ENCODE measurements at regions not wholly inside any gene's neighbourhood (a gene's known extent, or its start where the extent isn't known, plus 50 kb on each side); places are given as distances from the start of the nearest gene placed in this dataset.
A peak's percentile ranks its signal among the peaks of the same experiment; 100 is the strongest.

DNA sequence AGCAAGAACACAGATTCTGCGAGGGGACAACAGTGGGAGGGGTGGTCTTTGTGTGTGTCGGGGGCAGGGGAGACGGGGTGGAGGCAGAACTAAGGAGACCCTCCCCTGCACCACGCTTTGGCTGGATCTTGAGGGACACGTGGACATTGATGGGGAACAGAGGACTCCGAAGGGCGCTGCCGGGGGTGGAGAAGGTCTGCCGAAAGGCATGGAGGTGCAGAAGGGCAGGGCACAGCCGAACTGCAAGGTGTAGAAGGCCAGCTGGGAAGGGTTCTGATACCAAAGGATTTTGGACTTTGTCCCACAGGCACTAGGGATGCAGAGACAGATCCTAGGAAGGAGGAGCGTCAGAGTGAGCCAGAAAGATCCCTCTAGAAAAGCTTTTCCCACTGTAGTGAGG lies 107.7 kb upstream of the SYT13 start:
- no peak for TF ChIP-seq CTCF (conservative IDR thresholded peaks at IDR 0.05; ENCODE audit: low read depth, low read length)
- no peak overlapping the region for H3K4me3 ChIP-seq (ENCODE audit: low read depth, low read length)
- DNase-seq (ENCODE audit: low read depth) = no peak

DNA sequence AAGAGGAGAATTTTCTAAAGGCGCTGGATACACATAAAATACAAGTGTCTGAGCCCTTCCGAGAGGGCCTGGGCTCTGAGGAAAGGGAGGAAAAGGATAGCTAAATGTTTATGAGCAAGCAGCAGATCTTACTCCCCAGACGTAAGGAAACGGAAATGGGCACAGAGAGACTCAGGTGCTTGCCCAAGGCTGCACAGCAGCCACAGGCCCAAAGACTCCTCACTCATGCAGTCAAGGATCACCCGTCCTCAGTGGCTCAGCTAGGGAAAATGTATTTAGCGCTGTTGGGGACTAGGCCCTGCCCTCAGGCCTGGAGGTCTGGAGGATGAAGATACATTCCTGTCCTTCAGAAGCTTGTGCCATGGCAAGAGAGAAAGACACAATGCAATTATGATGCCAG lies 107.2 kb upstream of the SYT13 start:
- no peak for DNase-seq (ENCODE audit: low read depth)
- TF ChIP-seq CTCF (conservative IDR thresholded peaks at IDR 0.05; ENCODE audit: low read depth, low read length) = no peak
- H3K4me3 ChIP-seq (ENCODE audit: low read depth, low read length) = no peak overlapping the region

DNA sequence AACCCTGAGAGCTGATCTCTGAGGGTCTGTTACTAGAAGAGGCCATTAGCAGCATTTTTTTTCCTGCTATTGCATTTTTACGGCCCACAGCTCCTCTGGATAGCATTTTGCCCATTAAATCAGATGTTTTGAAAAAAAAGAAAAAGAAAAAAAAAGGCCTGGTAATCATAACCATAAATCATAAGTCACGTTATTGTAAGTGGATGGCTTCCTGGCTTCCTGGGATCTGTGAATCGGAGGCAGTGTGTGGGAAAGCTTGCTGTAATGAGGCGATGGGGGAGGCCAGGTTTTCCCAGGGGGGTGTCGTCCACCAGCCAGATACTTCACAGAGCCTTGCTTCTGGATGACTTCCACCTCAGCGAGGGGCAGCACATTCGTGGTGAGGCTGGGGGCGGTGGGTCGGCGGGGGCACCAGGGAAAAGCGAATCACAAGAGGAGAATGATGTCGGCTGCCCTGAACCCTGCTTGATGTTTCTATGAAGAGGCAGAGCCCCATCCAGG lies 106.5 kb upstream of the SYT13 start:
- DNase-seq (ENCODE audit: low read depth) = no peak
- TF ChIP-seq CTCF (conservative IDR thresholded peaks at IDR 0.05; ENCODE audit: low read depth, low read length) = no peak
- H3K4me3 ChIP-seq (ENCODE audit: low read depth, low read length) = no peak overlapping the region

DNA sequence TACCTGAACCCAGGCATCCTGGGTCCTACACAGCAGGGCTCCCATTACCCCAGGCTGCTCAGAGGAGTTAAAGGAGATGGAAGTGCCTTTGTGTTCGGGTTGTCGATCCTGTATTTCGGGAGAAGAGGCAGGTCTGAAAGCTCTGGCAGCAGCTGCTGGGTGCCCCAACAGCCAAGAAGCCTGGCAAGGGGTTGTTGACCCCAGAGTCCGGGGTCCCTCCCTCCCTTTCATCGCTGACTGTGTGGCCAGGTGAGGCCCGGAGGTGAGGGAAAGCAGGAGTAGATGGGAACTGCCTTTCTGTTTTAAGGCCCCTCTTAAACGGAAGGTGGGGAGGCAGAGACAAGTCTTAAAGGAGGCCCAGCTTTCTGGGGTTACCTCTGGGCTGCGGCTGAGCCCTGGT lies 106.0 kb upstream of the SYT13 start:
- no peak for DNase-seq (ENCODE audit: low read depth)
- no peak for TF ChIP-seq CTCF (conservative IDR thresholded peaks at IDR 0.05; ENCODE audit: low read depth, low read length)

GRCh38 chr11:45391168-45391850 lies 105.2 kb upstream of the SYT13 start:
- no peak for DNase-seq (ENCODE audit: low read depth)
- H3K4me3 ChIP-seq (ENCODE audit: low read depth, low read length) = no peak overlapping the region
- no peak for TF ChIP-seq CTCF (conservative IDR thresholded peaks at IDR 0.05; ENCODE audit: low read depth, low read length)

More for the DNA sequence above, 106.0 kb upstream of the SYT13 start:
- no peak overlapping the region for H3K4me3 ChIP-seq (ENCODE audit: low read depth, low read length)

GRCh38 chr11:45390407-45390806 lies 104.3 kb upstream of the SYT13 start:
- H3K4me3 ChIP-seq (ENCODE audit: low read depth, low read length) = no peak overlapping the region
- peak; percentile 55 for DNase-seq (ENCODE audit: low read depth)

More at GRCh38 chr11:45390407-45390806, 104.3 kb upstream of the SYT13 start:
- no peak for TF ChIP-seq CTCF (conservative IDR thresholded peaks at IDR 0.05; ENCODE audit: low read depth, low read length)
